ENCODE measurements at regions not wholly inside any gene's neighbourhood (a gene's known extent, or its start where the extent isn't known, plus 50 kb on each side); places are given as distances from the start of the nearest gene placed in this dataset.

- intact Hi-C loops (cut with micrococcal nuclease; ENCODE audit: unreplicated experiment), result no loop called here
- POLR2A ChIA-PET, result interaction anchor here (0.7 kb wide), 1 partner anchor 454 kb away, joined by 5 read pairs; no protein-coding TSS in a partner anchor
- no TSS peak for BruUV-seq (replicated peaks)
Observed at GRCh38 chr9:29548436-29548835, 1975.2 kb upstream of the C9orf72 start.

GRCh38 chr9:29555502-29555901 is 1982.2 kb upstream of the C9orf72 start:
- in situ Hi-C loops (cut with MboI) (no loop called here), intact Hi-C loops (cut with micrococcal nuclease; ENCODE audit: unreplicated experiment) (no loop called here)
- BruUV-seq (replicated peaks), result no TSS peak
- Histone ChIP-seq H3K4me2 (ENCODE audit: control insufficient read depth, insufficient read depth) (no peak overlapping the region), H4K20me1 (ENCODE audit: control insufficient read depth, insufficient read depth) (no peaks in the 10 kb centered on the region), H3K4me1 (ENCODE audit: control insufficient read depth, insufficient read depth, low read length) (no peaks in the 10 kb centered on the region), H3K9me3 (replicated peaks; ENCODE audit: control insufficient read depth, insufficient read depth, low read length) (no peaks in the 10 kb centered on the region), H3K79me2 (ENCODE audit: control insufficient read depth, insufficient read depth, low read length) (no peaks in the 10 kb centered on the region), H2AFZ (ENCODE audit: control insufficient read depth, low read depth, low read length) (no peak overlapping the region), H3K36me3 (ENCODE audit: control insufficient read depth in 2 of 2, insufficient read depth in 2 of 2, low read length in 1 of 2) (no peaks in the 10 kb centered on the region), H3K27ac (ENCODE audit: control insufficient read depth, insufficient read depth) (no peak overlapping the region), H3K4me3 (no peak overlapping the region), H3K9ac (ENCODE audit: control insufficient read depth, insufficient read depth, low read length) (no peak overlapping the region), H3K27me3 (replicated peaks in 1 of 2; ENCODE audit: control insufficient read depth in 2 of 2, insufficient read depth in 2 of 2, low read length in 1 of 2) (no peaks in the 10 kb centered on the region)
- ChIA-PET SMC1A (ENCODE audit: uncharacterized antibody, unreplicated experiment) (no interaction called here), RAD21 (ENCODE audit: unreplicated experiment) (interaction anchor here (0.6 kb wide), 1 partner anchor 1591 kb away, joined by 3 read pairs; no protein-coding TSS in a partner anchor), CTCF (interaction anchor here (1.2 kb wide), 1 partner anchor 9 kb away, joined by 3 read pairs; no protein-coding TSS in a partner anchor), POLR2A (no interaction called here)
- no peak for FAIRE-seq
- DNase-seq (ENCODE audit: low read depth, low spot score), result no peak
- ATAC-seq, result no peak
- TF ChIP-seq PRDM15 (CRISPR knock-in tag; IDR thresholded peaks at IDR 0.05), result no peak
- TF ChIP-seq MAX (IDR thresholded peaks at IDR 0.05; ENCODE audit: low read depth, low read length), result no peak
- TF ChIP-seq NR2F1 (conservative IDR thresholded peaks at IDR 0.05), result no peak
- TF ChIP-seq ATF7 (IDR thresholded peaks at IDR 0.05; ENCODE audit: low read depth), result no peak
- no peak for TF ChIP-seq TBL1XR1 (IDR thresholded peaks at IDR 0.05; ENCODE audit: low read depth, low read length)
- no peak for TF ChIP-seq BMI1 (IDR thresholded peaks at IDR 0.05; ENCODE audit: borderline replicate concordance)
- TF ChIP-seq MTA2 (IDR thresholded peaks at IDR 0.05; ENCODE audit: low read depth), result no peak
- TF ChIP-seq YBX1 (IDR thresholded peaks at IDR 0.05), result no peak
- TF ChIP-seq MEF2B (IDR thresholded peaks at IDR 0.05; ENCODE audit: partially characterized antibody, poor library complexity, severe bottlenecking), result no peak
- TF ChIP-seq ZNF384 (IDR thresholded peaks at IDR 0.05; ENCODE audit: borderline replicate concordance, low read depth, low read length), result no peak
- no peak for TF ChIP-seq SPI1 (IDR thresholded peaks at IDR 0.05; ENCODE audit: borderline replicate concordance, insufficient read depth, low read depth, low read length)
- no peak for TF ChIP-seq MYC (IDR thresholded peaks at IDR 0.05; ENCODE audit: insufficient read depth, insufficient read length, insufficient replicate concordance, low read length, severe bottlenecking)
- no peak for TF ChIP-seq KDM1A (IDR thresholded peaks at IDR 0.05; ENCODE audit: borderline replicate concordance)

More at GRCh38 chr9:29548436-29548835, 1975.2 kb upstream of the C9orf72 start:
- ChIA-PET SMC1A (ENCODE audit: uncharacterized antibody, unreplicated experiment) (no interaction called here), CTCF (interaction anchor here (0.6 kb wide), 1 partner anchor 875 kb away, joined by 5 read pairs; no protein-coding TSS in a partner anchor), RAD21 (ENCODE audit: unreplicated experiment) (no interaction called here)
- WGBS (ENCODE audit: insufficient coverage, insufficient replicate concordance, low lambda C conversion rate, missing lambda C conversion rate), result 32% methylated on average over 3 of the region's 3 CpGs
- no peak for DNase-seq (ENCODE audit: low read depth, low spot score)
- no peak for TF ChIP-seq HCFC1 (IDR thresholded peaks at IDR 0.05; ENCODE audit: low read length)
- Histone ChIP-seq H3K9me3 (replicated peaks; ENCODE audit: control insufficient read depth, insufficient read depth, low read length) (no peaks in the 10 kb centered on the region), H3K4me1 (ENCODE audit: control insufficient read depth, insufficient read depth, low read length) (no peaks in the 10 kb centered on the region), H4K20me1 (ENCODE audit: control insufficient read depth, insufficient read depth) (no peaks in the 10 kb centered on the region), H3K27me3 (replicated peaks in 1 of 2; ENCODE audit: control insufficient read depth in 2 of 2, insufficient read depth in 2 of 2, low read length in 1 of 2) (no peaks in the 10 kb centered on the region), H3K27ac (ENCODE audit: control insufficient read depth, insufficient read depth) (no peak overlapping the region), H3K9ac (ENCODE audit: control insufficient read depth, insufficient read depth, low read length) (no peak overlapping the region), H2AFZ (ENCODE audit: control insufficient read depth, low read depth, low read length) (no peak overlapping the region), H3K4me2 (ENCODE audit: control insufficient read depth, insufficient read depth) (no peak overlapping the region), H3K79me2 (ENCODE audit: control insufficient read depth, insufficient read depth, low read length) (no peaks in the 10 kb centered on the region), H3K4me3 (no peak overlapping the region), H3K36me3 (ENCODE audit: control insufficient read depth in 2 of 2, insufficient read depth in 2 of 2, low read length in 1 of 2) (no peaks in the 10 kb centered on the region)
- FAIRE-seq, result no peak
- in situ Hi-C loops (cut with MboI), result no loop called here
- ATAC-seq, result no peak
